Mesenchymal stem cell (in vitro differentiated cells and primary cell): ENCODE measurements at regions not wholly inside any gene's neighbourhood (a gene's known extent, or its start where the extent isn't known, plus 50 kb on each side); places are given as distances from the start of the nearest gene placed in this dataset.

ENCODE experiments used
- DNase-seq: peaks from one replicate; pipeline ENCODE4 v3.0.0-alpha.2; 2013
- H2AFZ ChIP-seq: one replicate; pipeline ENCODE4 v1.6.1; 2013; ENCODE audit warnings: low read depth, mild to moderate bottlenecking, control low read depth, inconsistent platforms, low read length, moderate library complexity
- H2AK5ac ChIP-seq: 2 replicates; pipeline ENCODE4 v1.6.1; 2013; ENCODE audit warnings: low read length, moderate library complexity, mild to moderate bottlenecking, inconsistent platforms; ENCODE audit not compliant: severe bottlenecking
- H2BK120ac ChIP-seq: one replicate; pipeline ENCODE4 v1.6.1; 2013; ENCODE audit warnings: low read depth, mild to moderate bottlenecking, inconsistent platforms, low read length, moderate library complexity
- H2BK12ac ChIP-seq, 2 experiments: one replicate each; pipeline ENCODE4 v1.6.1; 2013; ENCODE audit warnings: inconsistent platforms in 2 of 2, low read length in 2 of 2, mild to moderate bottlenecking in 2 of 2, moderate library complexity in 2 of 2, control low read depth in 1 of 2
- H2BK15ac ChIP-seq: one replicate; pipeline ENCODE4 v1.6.1; 2013; ENCODE audit warnings: mild to moderate bottlenecking, low read depth, inconsistent platforms; ENCODE audit not compliant: poor library complexity, severe bottlenecking
- H2BK5ac ChIP-seq: 2 replicates; pipeline ENCODE4 v1.6.1; 2013; ENCODE audit warnings: low read depth, mild to moderate bottlenecking, low read length, control low read depth, inconsistent platforms; ENCODE audit not compliant: poor library complexity, severe bottlenecking
- H3K14ac ChIP-seq, 2 experiments: one replicate each; pipeline ENCODE4 v1.6.1; 2013; ENCODE audit warnings: inconsistent platforms in 2 of 2, low read length in 2 of 2, control low read depth in 1 of 2, mild to moderate bottlenecking in 1 of 2, moderate library complexity in 1 of 2
- H3K18ac ChIP-seq, 2 experiments: one replicate each; pipeline ENCODE4 v1.6.1; 2013; ENCODE audit warnings: inconsistent platforms in 2 of 2, low read length in 2 of 2, control low read depth in 1 of 2, low read depth in 1 of 2, mild to moderate bottlenecking in 1 of 2
- H3K23ac ChIP-seq, 2 experiments: one replicate each; pipeline ENCODE4 v1.6.1; 2013; ENCODE audit warnings: inconsistent platforms in 2 of 2, low read length in 2 of 2, mild to moderate bottlenecking in 2 of 2, moderate library complexity in 2 of 2, control low read depth in 1 of 2
- H3K27ac ChIP-seq: 2 replicates; pipeline ENCODE4 v1.5.1; 2013; ENCODE audit warnings: mild to moderate bottlenecking, moderate library complexity, low read length, control low read depth, inconsistent platforms; ENCODE audit not compliant: poor library complexity, severe bottlenecking
- H3K27me3 ChIP-seq, 2 experiments: 2 replicates each; pipeline versions ENCODE4 v1.6.1 to v1.7.0; 2013; ENCODE audit warnings: low read length in 2 of 2, mild to moderate bottlenecking in 2 of 2, moderate library complexity in 2 of 2, control low read depth in 1 of 2, inconsistent platforms in 1 of 2; ENCODE audit not compliant: control insufficient read depth in 1 of 2, insufficient read depth in 1 of 2
- H3K36me3 ChIP-seq, 2 experiments: 2 replicates each; pipeline versions ENCODE4 v1.6.1 to v1.7.0; 2013; ENCODE audit warnings: low read length in 2 of 2, control low read depth in 1 of 2, inconsistent platforms in 1 of 2, low read depth in 1 of 2, mild to moderate bottlenecking in 1 of 2; ENCODE audit not compliant: insufficient read depth in 2 of 2, control insufficient read depth in 1 of 2
- H3K4ac ChIP-seq, 2 experiments: one replicate each; pipeline ENCODE4 v1.6.1; 2013; ENCODE audit warnings: inconsistent platforms in 2 of 2, low read length in 2 of 2, mild to moderate bottlenecking in 2 of 2, moderate library complexity in 2 of 2, control low read depth in 1 of 2, low read depth in 1 of 2
- H3K4me1 ChIP-seq: 2 replicates; pipeline ENCODE4 v1.6.1; 2013; ENCODE audit warnings: low read depth, low read length, control low read depth; ENCODE audit not compliant: control insufficient read depth, insufficient read depth
- H3K4me2 ChIP-seq: 2 replicates; pipeline ENCODE4 v1.6.1; 2013; ENCODE audit warnings: low read length, mild to moderate bottlenecking, inconsistent platforms; ENCODE audit not compliant: poor library complexity, severe bottlenecking
- H3K4me3 ChIP-seq, 2 experiments: 2 replicates each; pipeline versions ENCODE4 v1.5.1 to v1.7.0; 2013; ENCODE audit warnings: low read length in 2 of 2, mild to moderate bottlenecking in 2 of 2, control low read depth in 1 of 2, low read depth in 1 of 2; ENCODE audit not compliant: insufficient read depth in 1 of 2
- H3K79me1 ChIP-seq: replicated peaks from 2 replicates; pipeline ENCODE4 v1.6.1; 2013; ENCODE audit warnings: mild to moderate bottlenecking, control low read depth, low read length, inconsistent platforms; ENCODE audit not compliant: poor library complexity, severe bottlenecking
- H3K9ac ChIP-seq: 2 replicates; pipeline ENCODE4 v1.7.0; 2013; ENCODE audit warnings: mild to moderate bottlenecking, low read length, moderate library complexity
- H3K9me3 ChIP-seq: 2 replicates; pipeline ENCODE4 v1.7.0; 2013; ENCODE audit warnings: mild to moderate bottlenecking, low read length; ENCODE audit not compliant: control insufficient read depth
- H4K8ac ChIP-seq: one replicate; pipeline ENCODE4 v1.6.1; 2013; ENCODE audit warnings: inconsistent platforms, mild to moderate bottlenecking, low read length, moderate library complexity
- H4K91ac ChIP-seq: one replicate; pipeline ENCODE4 v1.6.1; 2013; ENCODE audit warnings: mild to moderate bottlenecking, low read length, inconsistent platforms
- WGBS: methylation state at CpG from one replicate; pipeline ENCODE4 v1.1.7; 2013; ENCODE audit warnings: mixed read lengths; 5-methylcytosine and 5-hydroxymethylcytosine counted together

DNA sequence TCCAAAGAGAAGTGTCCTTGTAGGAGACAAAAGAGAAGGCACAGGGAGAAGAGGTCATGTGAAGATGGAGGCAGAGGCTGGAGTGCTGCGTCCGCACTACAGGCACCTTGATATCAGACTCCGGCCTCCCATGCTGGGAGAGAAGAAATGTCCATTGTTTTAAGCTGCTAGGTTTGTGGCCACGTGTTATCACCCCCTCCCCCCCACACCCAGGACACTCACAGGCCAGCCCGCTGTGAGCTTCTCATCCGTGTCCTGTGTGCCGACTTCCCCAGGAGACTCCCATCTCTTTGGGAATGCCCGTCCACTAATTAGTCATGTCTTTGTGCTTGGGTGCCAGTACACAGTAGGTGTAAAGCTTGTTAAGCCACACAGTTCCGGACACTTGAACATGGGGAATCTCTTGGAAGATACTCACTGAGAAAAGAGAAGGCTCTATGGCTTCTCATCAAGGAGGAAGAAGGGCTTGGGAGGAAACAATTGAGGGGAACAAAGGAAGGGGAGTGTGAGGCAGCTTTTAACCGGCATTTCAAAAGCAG lies 1234.7 kb downstream of the TBC1D22A start:
- no peak overlapping the region for H3K4me3 ChIP-seq
- no peak overlapping the region for H3K9ac ChIP-seq
- H3K4me1 ChIP-seq, result no peaks in the 10 kb centered on the region
- no peaks in the 10 kb centered on the region for H3K36me3 ChIP-seq
- H3K4me2 ChIP-seq, result no peak overlapping the region
- H2BK5ac ChIP-seq, result no peak overlapping the region
- no peak overlapping the region for H3K4ac ChIP-seq
- H2BK120ac ChIP-seq, result no peak overlapping the region
- no peak overlapping the region for H2BK12ac ChIP-seq
- no peak overlapping the region for H3K18ac ChIP-seq
- H2BK15ac ChIP-seq, result no peak overlapping the region
- H3K14ac ChIP-seq, result no peak overlapping the region
- no peak overlapping the region for H4K91ac ChIP-seq
- no peak overlapping the region for H2AFZ ChIP-seq
- no peaks in the 10 kb centered on the region for H3K9me3 ChIP-seq
- H3K27me3 ChIP-seq, result no peaks in the 10 kb centered on the region
- H2AK5ac ChIP-seq, result no peak overlapping the region
- DNase-seq, result no peak
- H3K27ac ChIP-seq, result no peak overlapping the region
- 83% methylated on average over 6 of the region's 10 CpGs for WGBS
- H4K8ac ChIP-seq, result no peak overlapping the region
- no peaks in the 10 kb centered on the region for H3K79me1 ChIP-seq
- H3K23ac ChIP-seq, result no peak overlapping the region

- Histone ChIP-seq H2AFZ (no peak overlapping the region), H2AK5ac (no peak overlapping the region), H3K23ac (no peak overlapping the region), H3K4me1 (no peaks in the 10 kb centered on the region), H4K8ac (no peak overlapping the region), H3K79me1 (no peaks in the 10 kb centered on the region), H3K4ac (no peak overlapping the region), H3K36me3 (no peaks in the 10 kb centered on the region), H3K27me3 (no peaks in the 10 kb centered on the region), H3K9me3 (no peaks in the 10 kb centered on the region), H2BK120ac (no peak overlapping the region), H3K18ac (no peak overlapping the region), H2BK5ac (no peak overlapping the region), H2BK15ac (no peak overlapping the region), H3K27ac (no peak overlapping the region), H2BK12ac (no peak overlapping the region), H3K14ac (no peak overlapping the region), H3K9ac (no peak overlapping the region), H3K4me3 (no peak overlapping the region), H4K91ac (no peak overlapping the region), H3K4me2 (no peak overlapping the region)
- no peak for DNase-seq
- WGBS, result 81% methylated on average over 8 of the region's 8 CpGs
Measured at GRCh38 chr22:47996446-47996857, 1234.0 kb downstream of the TBC1D22A start.

- no peak overlapping the region for H2AFZ ChIP-seq
- no peak overlapping the region for H3K4me3 ChIP-seq
- H3K14ac ChIP-seq, result no peak overlapping the region
- no peak overlapping the region for H4K8ac ChIP-seq
- H4K91ac ChIP-seq, result no peak overlapping the region
- no peak overlapping the region for H2AK5ac ChIP-seq
- H3K23ac ChIP-seq, result no peak overlapping the region
- no peak for DNase-seq
- H3K4ac ChIP-seq, result no peak overlapping the region
- H3K9ac ChIP-seq, result no peak overlapping the region
- no peaks in the 10 kb centered on the region for H3K79me1 ChIP-seq
- H3K4me2 ChIP-seq, result no peak overlapping the region
- no peak overlapping the region for H2BK120ac ChIP-seq
- no peaks in the 10 kb centered on the region for H3K27me3 ChIP-seq
- H3K4me1 ChIP-seq, result no peaks in the 10 kb centered on the region
- no peak overlapping the region for H3K27ac ChIP-seq
- no peak overlapping the region for H2BK5ac ChIP-seq
- no peak overlapping the region for H2BK12ac ChIP-seq
- WGBS, result 68% methylated on average over 8 of the region's 8 CpGs
- no peak overlapping the region for H2BK15ac ChIP-seq
- H3K9me3 ChIP-seq, result no peaks in the 10 kb centered on the region
- H3K36me3 ChIP-seq, result no peaks in the 10 kb centered on the region
- H3K18ac ChIP-seq, result no peak overlapping the region
Measured at GRCh38 chr22:47995718-47996117, 1233.3 kb downstream of the TBC1D22A start.

- H3K9ac ChIP-seq, result no peak overlapping the region
- no peak overlapping the region for H4K91ac ChIP-seq
- H3K4me3 ChIP-seq, result no peak overlapping the region
- no peak overlapping the region for H3K27ac ChIP-seq
- no peaks in the 10 kb centered on the region for H3K36me3 ChIP-seq
- no peak overlapping the region for H3K18ac ChIP-seq
- no peak overlapping the region for H2BK15ac ChIP-seq
- no peak overlapping the region for H3K4me2 ChIP-seq
- H3K14ac ChIP-seq, result no peak overlapping the region
- WGBS, result 88% methylated on average over 16 of the region's 17 CpGs
- H3K79me1 ChIP-seq, result no peaks in the 10 kb centered on the region
- no peak overlapping the region for H2BK12ac ChIP-seq
- no peaks in the 10 kb centered on the region for H3K4me1 ChIP-seq
- no peak overlapping the region for H2AK5ac ChIP-seq
- H2BK120ac ChIP-seq, result no peak overlapping the region
- no peak overlapping the region for H3K23ac ChIP-seq
- no peak overlapping the region for H2BK5ac ChIP-seq
- no peak overlapping the region for H2AFZ ChIP-seq
- no peak overlapping the region for H4K8ac ChIP-seq
- no peaks in the 10 kb centered on the region for H3K27me3 ChIP-seq
- H3K4ac ChIP-seq, result no peak overlapping the region
- H3K9me3 ChIP-seq, result no peaks in the 10 kb centered on the region
- DNase-seq, result no peak
Measured at GRCh38 chr22:47995264-47995627, 1232.8 kb downstream of the TBC1D22A start.
